A549 (cell line): ENCODE measurements at regions not wholly inside any gene's neighbourhood (a gene's known extent, or its start where the extent isn't known, plus 50 kb on each side); places are given as distances from the start of the nearest gene placed in this dataset.
"Not testable (repeated sequence)": the region's sequence is repeated elsewhere in the genome, so short reads cannot be mapped to it uniquely, and the experiment has no call there.

ENCODE experiments used
- ATAC-seq, 2 experiments: fragments of 200-7000 bp in 1 of 2; fragments of >200 bp in 1 of 2; cut with Nextera tagmentation in 1 of 2; cut with Tn5 transposase in 1 of 2; 3 replicates each; pipeline versions ENCODE4 v1.8.0 to v1.9.1; 2018 to 2020; ENCODE audit warnings: mild to moderate bottlenecking in 1 of 2, moderate library complexity in 1 of 2
- CTCF ChIA-PET: fragments of 300-600 bp; sonication (Branson Sonifier 250); formaldehyde crosslinking; extraction: SDS; loops from one replicate; lab custom pipeline; 2021; ENCODE audit warnings: antibody characterized with exemption, inconsistent platforms; lab: Yijun Ruan, JAX
- POLR2A ChIA-PET: fragments of 350-600 bp; formaldehyde crosslinking; extraction: SDS; loops from one replicate; lab custom pipeline; 2021; ENCODE audit warnings: antibody characterized with exemption, inconsistent platforms; lab: Yijun Ruan, JAX
- DNase-seq, 2 experiments: peaks; one replicate each; pipeline versions ENCODE4 v3.0.0 to v3.0.0-alpha.2; 2011 to 2016; ENCODE audit warnings: low read depth in 1 of 2, low spot score in 1 of 2
- FAIRE-seq: peaks from 2 replicates; lab custom pipeline; 2011; peaks lifted over from hg19 to GRCh38; lab: Jason Lieb, UNC
- H3K27ac ChIP-seq, 2 experiments: fragments of >200 bp; sonication (Bioruptor Twin); formaldehyde crosslinking; 3 replicates each; pipeline ENCODE4 v1.5.1; 2016 to 2017
- H3K4me1 ChIP-seq: fragments of >200 bp; sonication (Bioruptor Twin); formaldehyde crosslinking; 3 replicates; pipeline ENCODE4 v1.6.1; 2016
- H3K4me2 ChIP-seq: fragments of >200 bp; sonication (Bioruptor Twin); formaldehyde crosslinking; 3 replicates; pipeline ENCODE4 v1.6.1; 2016
- H3K4me3 ChIP-seq: fragments of >200 bp; sonication (Bioruptor Twin); formaldehyde crosslinking; 3 replicates; pipeline ENCODE4 v1.5.1; 2016
- H3K9me3 ChIP-seq: fragments of >200 bp; sonication (Bioruptor Twin); formaldehyde crosslinking; 3 replicates; pipeline ENCODE4 v1.6.1; 2016
- KDM5A ChIP-seq: fragments of 200-600 bp; sonication (generic); IDR thresholded peaks from 2 replicates; pipeline ENCODE4 v1.6.1; 2016; ENCODE audit warnings: antibody characterized with exemption, mild to moderate bottlenecking
- ZFP36 ChIP-seq: fragments of 450-650 bp; IDR thresholded peaks from 2 replicates; pipeline ENCODE4 v1.6.1; 2014; ENCODE audit warnings: borderline replicate concordance; ENCODE audit not compliant: partially characterized antibody
- WGBS: methylation state at CpG from one replicate; pipeline ENCODE4 v1.1.6; 2017; ENCODE audit errors: missing lambda C conversion rate; 5-methylcytosine and 5-hydroxymethylcytosine counted together
- TF ChIP-seq, protein P1 (sequence below): fragments of >200 bp; sonication (Bioruptor Twin); formaldehyde crosslinking; IDR thresholded peaks from 3 replicates; pipeline ENCODE4 v1.5.1; 2016
- TF ChIP-seq, protein P2 (sequence below): fragments of 450-650 bp; IDR thresholded peaks from 2 replicates; pipeline ENCODE4 v1.6.1; 2014; ENCODE audit warnings: antibody characterized with exemption

DNA sequence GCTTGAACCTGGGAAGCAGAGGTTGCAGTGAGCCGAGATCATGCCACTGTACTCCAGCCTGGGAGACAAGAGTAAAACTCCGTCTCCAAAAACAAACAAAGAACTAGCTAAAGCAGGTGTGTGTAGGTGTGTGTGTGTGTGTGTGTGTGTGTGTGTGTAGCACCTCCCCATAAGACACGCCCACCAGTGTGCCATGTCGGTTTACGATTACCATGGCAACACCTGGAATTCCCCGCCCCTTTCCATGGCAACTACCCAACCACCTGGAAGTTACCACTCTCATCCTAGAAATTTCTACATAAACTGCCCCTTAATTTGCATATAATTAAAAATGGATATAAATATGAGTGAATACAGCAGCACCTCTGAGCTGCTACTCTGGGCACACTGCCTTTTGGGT, 80.9 kb upstream of the ADGRE5 start (continued):
- TF ChIP-seq, protein P1, sequence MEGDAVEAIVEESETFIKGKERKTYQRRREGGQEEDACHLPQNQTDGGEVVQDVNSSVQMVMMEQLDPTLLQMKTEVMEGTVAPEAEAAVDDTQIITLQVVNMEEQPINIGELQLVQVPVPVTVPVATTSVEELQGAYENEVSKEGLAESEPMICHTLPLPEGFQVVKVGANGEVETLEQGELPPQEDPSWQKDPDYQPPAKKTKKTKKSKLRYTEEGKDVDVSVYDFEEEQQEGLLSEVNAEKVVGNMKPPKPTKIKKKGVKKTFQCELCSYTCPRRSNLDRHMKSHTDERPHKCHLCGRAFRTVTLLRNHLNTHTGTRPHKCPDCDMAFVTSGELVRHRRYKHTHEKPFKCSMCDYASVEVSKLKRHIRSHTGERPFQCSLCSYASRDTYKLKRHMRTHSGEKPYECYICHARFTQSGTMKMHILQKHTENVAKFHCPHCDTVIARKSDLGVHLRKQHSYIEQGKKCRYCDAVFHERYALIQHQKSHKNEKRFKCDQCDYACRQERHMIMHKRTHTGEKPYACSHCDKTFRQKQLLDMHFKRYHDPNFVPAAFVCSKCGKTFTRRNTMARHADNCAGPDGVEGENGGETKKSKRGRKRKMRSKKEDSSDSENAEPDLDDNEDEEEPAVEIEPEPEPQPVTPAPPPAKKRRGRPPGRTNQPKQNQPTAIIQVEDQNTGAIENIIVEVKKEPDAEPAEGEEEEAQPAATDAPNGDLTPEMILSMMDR: no peak
- TF ChIP-seq KDM5A: no peak

DNA sequence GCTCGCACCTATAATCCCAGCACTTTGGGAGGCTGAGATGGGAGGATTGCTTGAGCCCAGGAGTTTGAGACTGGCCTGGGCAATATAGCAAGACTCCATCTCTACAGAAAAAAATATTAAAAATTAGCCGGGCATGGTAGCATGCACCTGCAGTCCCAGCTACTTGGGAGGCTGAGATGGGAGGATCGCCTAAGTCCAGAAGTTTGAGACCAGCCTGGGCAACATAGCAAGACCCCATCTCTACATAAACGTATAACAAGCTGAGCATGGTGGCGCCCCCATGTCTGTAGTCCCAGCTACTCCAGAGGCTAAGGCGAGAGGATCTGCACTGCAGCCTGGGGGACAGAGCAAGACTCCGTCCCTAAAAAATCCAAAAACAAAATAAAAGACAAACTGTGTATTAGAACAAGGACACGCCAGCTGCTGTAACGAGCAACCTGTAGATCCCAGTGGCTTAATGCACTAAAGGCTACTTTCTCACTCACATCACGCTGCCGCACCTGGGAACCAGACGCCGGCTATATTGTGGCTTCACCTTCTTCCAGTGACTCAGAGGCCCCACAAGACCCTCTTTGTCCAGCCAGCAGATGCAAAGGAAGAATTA, 81.9 kb upstream of the ADGRE5 start:
- POLR2A ChIA-PET, H3K4me2 ChIP-seq, H3K9me3 ChIP-seq, H3K4me3 ChIP-seq, ATAC-seq, FAIRE-seq, H3K4me1 ChIP-seq, H3K27ac ChIP-seq, DNase-seq: not testable (repeated sequence)
- CTCF ChIA-PET: interaction anchor here (1.8 kb wide), 1 partner anchor 49 kb away, joined by 7 read pairs; no protein-coding TSS in a partner anchor
- WGBS: 86% methylated on average over 13 of the region's 13 CpGs

DNA sequence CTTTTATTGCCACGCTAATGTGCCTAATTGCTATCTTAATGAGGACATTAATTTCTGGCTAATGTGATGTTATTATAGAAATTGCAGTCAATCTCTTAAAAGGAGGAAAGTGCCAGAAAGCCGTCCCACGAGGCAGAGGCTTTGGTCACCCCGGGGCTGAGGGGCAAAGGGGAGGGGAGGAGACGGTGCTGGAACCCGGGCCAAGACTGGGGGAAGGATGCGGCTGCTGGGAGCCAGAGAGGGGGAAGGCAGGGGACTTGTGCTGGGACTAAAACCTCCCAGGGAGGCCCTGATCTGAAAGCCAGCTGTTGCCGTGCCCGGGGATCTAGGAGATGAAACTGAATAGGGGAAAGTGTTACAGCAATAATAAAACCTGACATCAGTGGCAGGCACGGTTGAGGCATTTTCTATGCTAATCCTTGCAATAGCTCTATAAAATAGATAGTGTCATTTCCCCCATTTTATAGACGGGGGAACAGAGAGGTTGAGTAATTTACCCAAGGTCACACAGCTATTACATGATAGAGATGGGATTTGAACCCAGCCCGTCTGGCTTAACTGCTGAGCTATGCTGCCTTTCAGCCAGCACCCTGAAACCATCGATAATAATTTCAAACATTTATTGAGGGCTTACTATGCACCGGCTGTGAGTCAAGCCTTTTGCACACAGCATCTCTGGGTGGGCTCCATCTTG, 83.2 kb upstream of the ADGRE5 start:
- H3K4me2 ChIP-seq, ATAC-seq, H3K4me1 ChIP-seq, DNase-seq, H3K9me3 ChIP-seq, H3K4me3 ChIP-seq, H3K27ac ChIP-seq, FAIRE-seq, POLR2A ChIA-PET: not testable (repeated sequence)
- CTCF ChIA-PET: interaction anchor here (1.8 kb wide), 1 partner anchor 50 kb away, joined by 7 read pairs; no protein-coding TSS in a partner anchor
- peak; percentile 24 for TF ChIP-seq ZFP36
- WGBS: 52% methylated on average over 11 of the region's 14 CpGs

DNA sequence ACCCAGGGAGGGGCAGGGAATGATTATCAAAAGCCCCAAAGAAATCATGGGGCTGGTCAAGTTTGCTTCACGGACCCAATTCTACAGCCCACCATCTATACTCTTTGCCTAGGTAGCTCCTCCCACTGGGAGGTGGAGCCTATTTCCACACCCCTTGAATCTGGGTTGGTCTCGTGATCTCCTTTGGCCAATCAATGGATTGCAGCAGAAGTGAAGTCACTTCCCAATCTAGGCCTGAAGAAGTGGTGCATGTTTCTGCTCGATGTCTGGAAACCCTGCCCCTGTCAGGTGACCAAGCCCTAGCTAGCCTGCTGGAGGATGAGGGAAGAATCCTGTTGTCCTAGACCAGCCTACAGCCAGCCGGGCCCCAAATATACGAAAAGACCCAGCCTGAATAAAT, 86.3 kb upstream of the ADGRE5 start:
- TF ChIP-seq, protein P2, sequence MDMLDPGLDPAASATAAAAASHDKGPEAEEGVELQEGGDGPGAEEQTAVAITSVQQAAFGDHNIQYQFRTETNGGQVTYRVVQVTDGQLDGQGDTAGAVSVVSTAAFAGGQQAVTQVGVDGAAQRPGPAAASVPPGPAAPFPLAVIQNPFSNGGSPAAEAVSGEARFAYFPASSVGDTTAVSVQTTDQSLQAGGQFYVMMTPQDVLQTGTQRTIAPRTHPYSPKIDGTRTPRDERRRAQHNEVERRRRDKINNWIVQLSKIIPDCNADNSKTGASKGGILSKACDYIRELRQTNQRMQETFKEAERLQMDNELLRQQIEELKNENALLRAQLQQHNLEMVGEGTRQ: peak; percentile 34; the same call in 1 of the 2 replicates
- H3K4me2 ChIP-seq, H3K4me1 ChIP-seq, FAIRE-seq, H3K4me3 ChIP-seq, H3K9me3 ChIP-seq, H3K27ac ChIP-seq, POLR2A ChIA-PET: not testable (repeated sequence)
- 79% methylated on average over 5 of the region's 5 CpGs for WGBS
- CTCF ChIA-PET: interaction anchor here (0.6 kb wide), 1 partner anchor 498 kb away, joined by 3 read pairs; no protein-coding TSS in a partner anchor
- ATAC-seq (peak; percentile 79 to 87; a peak in 5 of 6 replicates), DNase-seq (peak in 1 of 2 experiments; percentile 45)

DNA sequence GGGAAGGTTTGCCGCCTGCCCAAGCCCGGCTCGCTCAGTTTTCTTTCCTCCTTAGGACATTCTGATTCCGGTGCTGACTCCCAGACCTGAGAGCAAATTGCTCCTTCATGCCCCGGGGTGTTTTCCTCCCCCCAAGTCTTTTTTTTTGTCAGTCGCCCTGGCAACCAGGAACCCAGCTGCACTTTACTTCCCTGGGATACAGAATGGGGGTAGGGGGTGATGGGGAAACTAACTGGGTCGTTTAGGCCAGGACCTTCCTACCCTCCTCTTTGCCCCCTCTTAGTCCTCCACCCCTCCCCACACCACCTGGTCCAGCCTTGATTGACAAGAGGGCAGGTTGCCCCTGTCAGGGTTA, 87.5 kb upstream of the ADGRE5 start:
- H3K4me3 ChIP-seq, H3K4me1 ChIP-seq, DNase-seq, ATAC-seq, CTCF ChIA-PET, FAIRE-seq, POLR2A ChIA-PET, H3K4me2 ChIP-seq, H3K27ac ChIP-seq, H3K9me3 ChIP-seq: not testable (repeated sequence)
- 52% methylated on average over 7 of the region's 7 CpGs for WGBS

DNA sequence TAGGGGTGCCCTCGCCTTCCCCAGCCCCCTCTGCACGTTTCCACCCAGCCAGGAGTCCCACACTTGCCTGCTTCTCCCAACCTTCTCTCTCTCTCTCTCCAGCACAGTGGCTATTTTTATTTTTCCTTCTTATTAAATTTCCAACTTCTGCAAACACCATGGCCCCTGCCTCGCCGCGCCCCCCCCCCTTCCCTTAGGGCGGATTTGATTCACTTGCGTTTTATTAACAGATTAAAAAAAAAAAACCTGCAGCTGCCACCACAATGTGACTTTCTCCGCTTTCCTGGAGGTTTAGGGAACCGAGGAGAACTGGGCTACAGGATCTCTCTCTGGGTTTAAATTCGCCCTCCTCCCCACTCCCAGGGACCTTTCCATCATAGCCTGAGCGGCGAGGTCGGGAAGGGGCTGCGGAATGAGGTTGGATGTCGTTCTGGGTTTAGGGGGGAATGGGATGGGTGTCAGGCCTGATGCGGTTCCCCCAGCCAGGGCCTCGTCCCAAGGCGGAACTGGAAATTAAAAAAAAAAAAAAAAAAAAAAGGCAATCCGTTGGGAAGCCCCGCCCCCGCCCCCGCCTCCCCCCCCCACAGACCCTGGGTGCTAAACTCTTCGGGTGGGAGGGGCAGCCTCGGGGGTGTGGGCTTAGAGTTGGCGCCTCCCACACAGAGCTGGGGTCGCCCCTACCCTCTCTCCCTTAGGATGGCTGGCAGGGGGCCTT, 87.3 kb upstream of the ADGRL1 start:
- H3K9me3 ChIP-seq, FAIRE-seq, ATAC-seq, H3K4me1 ChIP-seq, POLR2A ChIA-PET, DNase-seq, H3K27ac ChIP-seq, CTCF ChIA-PET, H3K4me2 ChIP-seq, H3K4me3 ChIP-seq: not testable (repeated sequence)
- 46% methylated on average over 17 of the region's 26 CpGs for WGBS

DNA sequence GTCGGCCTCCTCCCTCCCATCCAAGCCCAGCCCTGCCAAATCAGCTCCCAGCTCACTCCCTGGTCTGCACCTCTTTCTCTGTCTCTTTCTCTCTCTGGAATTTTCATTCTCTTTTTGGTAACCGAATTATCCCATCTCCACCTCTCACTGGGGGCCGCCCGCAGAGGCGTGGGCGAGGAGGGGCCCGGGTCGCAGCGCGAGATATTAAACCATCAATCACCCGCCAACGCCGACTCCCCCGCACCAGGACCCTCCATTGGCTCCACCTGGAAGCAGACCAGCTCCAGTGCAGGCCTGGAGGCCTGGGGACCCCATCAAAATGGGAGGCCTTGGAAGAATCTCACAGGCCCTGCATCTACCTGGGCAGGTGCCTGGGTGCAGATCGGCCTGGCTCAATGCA, 83.8 kb upstream of the ADGRL1 start:
- H3K4me1 ChIP-seq, H3K27ac ChIP-seq, ATAC-seq, DNase-seq, H3K4me2 ChIP-seq, H3K4me3 ChIP-seq, FAIRE-seq, POLR2A ChIA-PET, H3K9me3 ChIP-seq: not testable (repeated sequence)
- CTCF ChIA-PET: interaction anchor here (1.6 kb wide), 1 partner anchor 12 kb away, joined by 11 read pairs; no protein-coding TSS in a partner anchor
- 89% methylated on average over 10 of the region's 15 CpGs for WGBS

DNA sequence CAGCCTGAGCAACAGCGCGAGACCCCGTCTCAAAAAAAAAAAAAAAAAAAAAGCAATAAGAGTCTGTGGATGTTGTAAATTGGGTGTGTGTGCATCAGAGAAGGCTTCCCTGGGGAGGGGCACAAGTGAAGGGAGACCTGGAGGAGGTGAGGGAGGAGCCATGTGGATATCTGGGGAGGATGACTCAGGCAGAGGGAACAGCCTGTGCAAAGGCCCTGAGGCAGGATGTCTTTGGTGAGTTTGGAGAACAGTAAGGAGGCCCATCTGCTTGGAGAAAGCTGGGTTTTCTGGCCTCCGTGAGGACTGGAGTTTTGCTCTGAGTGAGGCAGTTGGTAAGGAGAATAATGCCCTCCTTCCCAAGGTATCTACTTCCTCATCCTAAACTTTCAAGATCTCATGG, 81.9 kb upstream of the ADGRL1 start:
- H3K27ac ChIP-seq, FAIRE-seq, POLR2A ChIA-PET, H3K4me1 ChIP-seq, H3K4me3 ChIP-seq, H3K4me2 ChIP-seq, H3K9me3 ChIP-seq, CTCF ChIA-PET, DNase-seq, ATAC-seq: not testable (repeated sequence)
- 88% methylated on average over 4 of the region's 4 CpGs for WGBS

DNA sequence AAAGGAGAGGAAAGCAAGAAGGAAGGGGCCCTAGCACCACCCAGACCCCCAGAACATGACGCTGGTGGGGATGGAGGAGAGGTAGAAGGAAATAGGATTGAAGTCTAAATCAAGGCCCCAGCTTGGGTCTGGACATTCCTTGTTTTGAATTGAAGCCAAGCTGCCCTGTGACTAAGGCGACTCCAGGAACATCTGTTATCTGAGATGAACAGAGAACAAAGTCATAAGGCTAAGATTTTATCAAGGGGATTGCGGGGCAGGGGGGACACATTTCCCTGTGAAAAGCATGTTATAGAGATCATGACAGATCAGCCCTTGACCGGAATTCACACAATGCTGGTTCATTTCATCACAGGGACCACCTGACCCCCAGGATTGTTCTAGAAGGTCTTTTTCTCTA, 80.6 kb upstream of the ADGRL1 start:
- FAIRE-seq, H3K27ac ChIP-seq, H3K9me3 ChIP-seq, DNase-seq, CTCF ChIA-PET, H3K4me3 ChIP-seq, POLR2A ChIA-PET, H3K4me2 ChIP-seq, H3K4me1 ChIP-seq, ATAC-seq: not testable (repeated sequence)
- 65% methylated on average over 4 of the region's 4 CpGs for WGBS
